Chondrocyte (in vitro differentiated cells): ENCODE measurements at regions not wholly inside any gene's neighbourhood (a gene's known extent, or its start where the extent isn't known, plus 50 kb on each side); places are given as distances from the start of the nearest gene placed in this dataset.

Experiments used
- DNase-seq: peaks from one replicate; pipeline ENCODE4 v3.0.0; 2021; ENCODE audit warnings: mixed read lengths, low spot score
- H3K27ac Mint-ChIP-seq: one replicate; pipeline ENCODE4 v1.8.0; 2021; ENCODE audit warnings: mild to moderate bottlenecking, moderate library complexity, mixed read lengths; ENCODE audit not compliant: unreplicated experiment
- H3K27me3 Mint-ChIP-seq: 2 replicates; pipeline ENCODE4 v1.8.0; 2021; ENCODE audit warnings: low read depth, mixed read lengths
- H3K36me3 Mint-ChIP-seq: 2 replicates; pipeline ENCODE4 v1.8.0; 2021; ENCODE audit warnings: low read depth, mixed read lengths
- H3K4me1 Mint-ChIP-seq: 2 replicates; pipeline ENCODE4 v1.8.0; 2021; ENCODE audit warnings: low read depth, mild to moderate bottlenecking, mixed read lengths
- H3K4me3 Mint-ChIP-seq: one replicate; pipeline ENCODE4 v1.8.0; 2021; ENCODE audit warnings: mild to moderate bottlenecking, moderate library complexity, mixed read lengths; ENCODE audit not compliant: unreplicated experiment
- H3K9me3 Mint-ChIP-seq: 2 replicates; pipeline ENCODE4 v1.8.0; 2021; ENCODE audit warnings: low read depth, mixed read lengths
- CTCF ChIP-seq: fragments of 200-600 bp; sonication (generic); IDR thresholded peaks from 2 replicates; pipeline ENCODE4 v1.5.0; 2021; ENCODE audit warnings: antibody characterized with exemption, mild to moderate bottlenecking, moderate library complexity

DNA sequence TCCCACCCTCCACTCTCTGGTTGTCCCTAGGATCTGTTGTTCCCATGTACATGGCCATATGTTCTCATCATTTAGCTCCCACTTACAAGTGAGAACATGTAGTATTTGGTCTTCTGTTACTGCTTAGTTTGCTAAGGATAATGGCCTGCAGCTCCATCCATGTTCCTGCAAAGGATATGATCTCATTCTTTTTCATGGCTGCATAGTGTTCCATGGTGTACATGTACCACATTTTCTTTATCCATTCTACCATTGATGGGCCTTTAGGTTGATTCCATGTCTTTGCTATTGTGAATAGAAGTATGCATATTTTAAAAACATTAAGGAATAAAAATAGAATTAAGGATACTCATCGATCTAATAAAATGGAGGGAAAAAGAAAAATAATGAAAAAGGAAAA is 278.4 kb downstream of the MBNL1 start:
- no peak for DNase-seq
- no peaks in the 10 kb centered on the region for H3K27me3 Mint-ChIP-seq
- peaks cover 17% of the 10 kb centered on the region for H3K9me3 Mint-ChIP-seq
- TF ChIP-seq CTCF = no peak
- H3K36me3 Mint-ChIP-seq = peaks cover 2% of the 10 kb centered on the region
- H3K27ac Mint-ChIP-seq = no peak overlapping the region
- no peaks in the 10 kb centered on the region for H3K4me1 Mint-ChIP-seq
- no peak overlapping the region for H3K4me3 Mint-ChIP-seq

DNA sequence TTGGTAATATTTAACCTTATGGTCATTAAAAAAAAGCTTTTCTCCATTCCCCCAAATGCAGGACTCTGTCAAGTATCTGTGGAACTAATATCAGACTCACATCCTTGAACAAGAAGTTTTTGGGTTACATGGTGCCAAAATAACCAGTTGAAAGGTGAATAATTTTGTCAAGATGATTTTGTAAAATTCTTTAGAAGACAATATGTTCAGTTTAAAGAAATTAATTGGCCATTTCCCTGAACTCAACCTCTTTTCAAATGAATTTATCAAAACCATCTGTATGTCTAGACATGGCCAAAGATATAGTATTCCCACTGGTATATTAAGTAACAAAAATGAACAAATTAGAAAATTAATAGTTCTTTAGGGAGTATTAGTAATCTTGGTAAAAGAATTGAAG is 280.5 kb downstream of the MBNL1 start:
- Mint-ChIP-seq H3K4me3 (no peak overlapping the region), H3K4me1 (no peaks in the 10 kb centered on the region), H3K27me3 (no peaks in the 10 kb centered on the region), H3K27ac (no peak overlapping the region), H3K9me3 (peaks cover 9% of the 10 kb centered on the region), H3K36me3 (no peaks in the 10 kb centered on the region)
- DNase-seq = no peak
- TF ChIP-seq CTCF = no peak

- peaks cover 6% of the 10 kb centered on the region for H3K9me3 Mint-ChIP-seq
- H3K27ac Mint-ChIP-seq = no peak overlapping the region
- peaks cover 2% of the 10 kb centered on the region for H3K36me3 Mint-ChIP-seq
- TF ChIP-seq CTCF = no peak
- peaks cover 5% of the 10 kb centered on the region for H3K4me1 Mint-ChIP-seq
- no peak overlapping the region for H3K4me3 Mint-ChIP-seq
- no peak for DNase-seq
- no peaks in the 10 kb centered on the region for H3K27me3 Mint-ChIP-seq
Observed at GRCh38 chr3:152550284-152550683, 281.6 kb downstream of the MBNL1 start.

- Mint-ChIP-seq H3K9me3 (peaks cover 8% of the 10 kb centered on the region), H3K36me3 (peaks cover 2% of the 10 kb centered on the region), H3K27ac (no peak overlapping the region)
Observed at GRCh38 chr3:152554980-152555379, 280.0 kb upstream of the P2RY1 start.

DNA sequence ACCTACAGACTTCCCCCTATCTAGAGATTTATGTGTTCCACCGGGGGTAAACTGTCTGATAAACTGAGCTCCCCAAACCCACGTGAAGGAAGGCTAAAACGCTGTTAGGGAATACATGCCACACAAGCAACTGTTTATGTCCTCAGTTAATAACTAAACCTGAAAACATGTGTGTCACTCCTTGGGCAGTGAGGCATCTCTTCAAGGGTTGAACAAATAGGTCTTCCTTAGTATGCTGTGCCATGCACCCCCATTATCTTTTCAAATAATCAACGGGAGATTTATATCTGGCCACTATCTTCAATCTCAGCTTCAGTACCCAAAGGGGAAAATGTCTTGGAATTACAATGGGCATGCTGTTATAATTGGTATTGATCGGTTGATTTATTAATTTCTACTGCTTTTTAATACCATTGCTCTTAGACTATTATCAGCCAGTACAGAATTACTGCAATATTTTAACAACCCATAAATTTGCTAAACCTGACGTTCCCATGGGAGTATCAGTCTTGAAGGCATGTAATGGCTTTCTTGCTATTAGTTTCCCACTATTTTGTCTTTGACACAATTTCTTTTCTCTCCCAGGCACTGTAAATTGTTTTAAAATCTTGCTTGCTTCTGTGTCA is 279.2 kb upstream of the P2RY1 start:
- no peaks in the 10 kb centered on the region for H3K27me3 Mint-ChIP-seq
- DNase-seq = no peak
- TF ChIP-seq CTCF = no peak
- H3K4me1 Mint-ChIP-seq = peaks cover 21% of the 10 kb centered on the region
- H3K4me3 Mint-ChIP-seq = no peak overlapping the region
- peaks cover 2% of the 10 kb centered on the region for H3K36me3 Mint-ChIP-seq
- peaks cover 8% of the 10 kb centered on the region for H3K9me3 Mint-ChIP-seq
- no peak overlapping the region for H3K27ac Mint-ChIP-seq

More at GRCh38 chr3:152554980-152555379, 280.0 kb upstream of the P2RY1 start:
- TF ChIP-seq CTCF = no peak
- no peak overlapping the region for H3K4me3 Mint-ChIP-seq
- peaks cover 21% of the 10 kb centered on the region for H3K4me1 Mint-ChIP-seq
- no peaks in the 10 kb centered on the region for H3K27me3 Mint-ChIP-seq
- DNase-seq = no peak
